HPDE6-E6E7 (cell line): ENCODE measurements at regions not wholly inside any gene's neighbourhood (a gene's known extent, or its start where the extent isn't known, plus 50 kb on each side); places are given as distances from the start of the nearest gene placed in this dataset.
A peak's percentile ranks its signal among the peaks of the same experiment; 100 is the strongest.
"Not testable (repeated sequence)": the region's sequence is repeated elsewhere in the genome, so short reads cannot be mapped to it uniquely, and the experiment has no call there.

ENCODE experiments used
- DNase-seq: peaks from one replicate; pipeline ENCODE4 v3.0.0; 2011; ENCODE audit warnings: missing footprints; ENCODE audit errors: extremely low spot score

DNA sequence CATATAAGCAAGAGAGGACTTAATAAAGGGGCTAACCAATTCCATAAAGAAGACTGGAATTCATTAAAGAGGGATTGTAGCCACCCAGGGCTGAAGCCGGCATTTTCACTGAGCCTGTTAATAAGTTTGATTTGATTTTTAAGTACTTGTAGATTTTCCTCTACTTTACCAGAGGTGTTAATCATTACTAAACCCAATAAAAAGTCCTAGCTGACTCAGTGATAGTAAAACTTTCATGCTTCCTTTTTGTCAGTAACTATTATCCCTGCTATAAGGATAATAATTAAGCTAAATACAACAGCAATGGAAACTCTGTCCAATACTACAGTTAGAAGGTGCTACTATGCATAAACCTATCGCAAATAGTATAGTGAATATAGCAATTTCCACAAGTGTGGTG lies 260.2 kb downstream of the CEMIP2 start:
- not testable (repeated sequence) for DNase-seq

GRCh38 chr9:71506821-71507220 lies 261.5 kb downstream of the CEMIP2 start:
- peak; percentile 63 for DNase-seq

- no peak for DNase-seq
Measured at GRCh38 chr9:71504636-71505035, 263.7 kb downstream of the CEMIP2 start.

DNA sequence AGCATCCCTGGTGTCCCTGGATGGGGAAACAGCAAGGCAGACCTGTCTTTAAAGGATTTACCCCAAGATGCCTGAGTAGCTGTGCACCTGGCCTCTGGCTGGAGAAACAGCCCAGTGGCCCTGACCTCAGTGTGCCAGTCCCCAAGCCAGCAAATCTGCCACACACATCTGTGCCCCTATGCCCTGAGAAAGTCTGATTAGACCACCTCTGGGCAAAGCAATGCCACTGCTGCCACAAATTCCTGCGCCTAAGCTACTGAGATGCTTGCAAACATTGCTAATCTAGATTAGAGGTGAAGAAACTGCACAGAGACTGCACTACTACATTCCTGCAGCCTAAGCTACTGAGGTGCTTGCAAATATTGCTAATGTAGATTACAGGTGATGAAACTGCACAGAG lies 269.6 kb downstream of the CEMIP2 start:
- no peak for DNase-seq

GRCh38 chr9:71490810-71491209 lies 277.5 kb downstream of the CEMIP2 start:
- DNase-seq: no peak

- DNase-seq: no peak
Measured at GRCh38 chr9:71487061-71487460, 281.3 kb downstream of the CEMIP2 start.

DNA sequence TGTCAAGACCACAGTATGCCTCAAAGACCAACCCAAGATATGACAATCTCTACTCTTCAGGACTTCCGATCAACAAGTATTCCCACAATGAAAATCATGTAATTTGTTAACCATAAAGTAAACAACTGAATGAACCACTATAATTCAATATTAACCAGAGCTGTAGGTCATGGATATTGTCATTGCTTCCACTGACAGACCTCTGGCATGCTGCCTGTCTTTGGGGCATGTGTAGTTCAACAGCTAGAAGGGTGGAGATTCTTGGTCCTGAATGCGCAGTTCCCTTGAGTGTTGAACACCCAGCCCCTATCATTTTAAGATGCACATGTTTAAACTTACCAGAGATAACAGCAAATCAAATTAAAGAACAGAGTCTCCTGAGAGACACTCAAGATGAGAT lies 283.0 kb downstream of the CEMIP2 start:
- no peak for DNase-seq

- no peak for DNase-seq
Measured at GRCh38 chr9:71483436-71483835, 284.9 kb downstream of the CEMIP2 start.

DNA sequence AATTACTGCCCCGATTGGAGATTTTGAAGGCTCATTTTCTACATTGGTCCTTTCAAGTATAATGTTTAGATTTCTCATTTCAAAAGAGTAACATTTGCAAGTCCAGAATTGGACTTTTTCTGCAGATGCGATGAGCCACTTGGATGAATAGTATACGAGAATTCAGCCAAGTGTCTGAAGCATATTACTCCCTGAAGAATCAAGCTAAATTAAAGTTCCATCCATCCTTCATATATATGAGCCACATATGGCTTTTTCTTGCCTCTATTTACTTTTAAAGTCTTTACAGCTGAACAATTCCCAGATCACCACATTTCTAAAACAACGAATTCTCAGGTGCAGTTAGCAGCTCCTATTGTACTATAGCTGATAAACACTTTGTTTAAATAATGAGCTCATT lies 288.7 kb downstream of the CEMIP2 start:
- DNase-seq: no peak

DNA sequence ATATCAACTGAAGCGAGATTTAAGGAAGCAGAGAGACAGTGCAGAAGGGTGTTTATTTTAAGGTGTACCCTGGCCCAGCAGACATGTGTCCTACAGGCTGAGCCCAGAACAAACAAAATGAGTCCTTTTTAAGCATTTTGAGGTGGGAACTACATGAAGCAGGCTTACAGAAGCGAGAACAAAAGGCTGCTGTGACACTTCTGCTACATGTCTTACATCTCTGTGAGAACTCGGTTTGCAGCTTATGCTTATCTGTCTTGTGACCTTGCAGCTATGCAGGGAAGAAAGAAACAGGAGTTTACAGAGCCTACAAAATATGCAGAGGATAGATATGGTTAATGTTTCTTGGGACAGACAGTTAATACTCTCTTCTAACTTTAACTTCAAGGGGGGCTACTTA lies 295.9 kb downstream of the CEMIP2 start:
- DNase-seq: no peak

DNA sequence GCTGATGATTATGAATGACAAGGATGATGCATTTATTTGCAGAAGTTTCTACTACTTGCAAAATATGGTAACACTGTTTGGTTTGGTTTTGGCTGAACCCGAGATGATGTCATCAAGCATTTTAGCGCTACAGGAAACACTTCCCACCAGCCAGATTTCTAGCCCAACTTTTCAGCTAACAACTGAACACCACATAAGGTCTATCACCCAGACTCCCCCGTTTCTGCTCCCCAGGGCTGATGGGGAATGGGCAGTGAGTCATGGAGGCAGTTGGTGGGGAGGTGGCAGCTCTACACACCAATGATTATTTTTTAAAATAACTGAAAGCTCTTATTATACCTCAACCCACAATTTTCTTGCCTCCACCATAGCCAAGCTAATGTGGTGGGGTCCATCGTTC lies 302.9 kb downstream of the CEMIP2 start:
- no peak for DNase-seq

DNA sequence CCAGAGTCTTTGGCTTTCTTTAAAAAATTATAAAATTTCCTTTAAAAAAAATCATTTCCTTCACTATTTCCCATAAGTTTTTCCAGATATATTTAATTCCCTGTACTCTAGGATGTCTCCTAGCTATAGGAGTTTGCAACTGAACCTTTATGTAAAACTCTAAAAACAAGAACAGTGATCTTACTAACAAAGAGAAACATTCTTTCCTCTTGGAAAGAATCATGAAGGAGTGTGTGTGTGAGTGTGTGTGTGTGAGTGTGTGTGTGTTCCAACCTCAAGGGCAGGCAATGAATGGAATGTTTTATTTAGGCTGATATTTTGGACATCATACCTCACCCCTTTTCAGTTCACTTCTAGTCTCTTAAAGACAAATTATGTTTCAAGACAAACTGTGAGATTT lies 309.2 kb downstream of the CEMIP2 start:
- no peak for DNase-seq

GRCh38 chr9:71446473-71447411 lies 321.6 kb downstream of the CEMIP2 start:
- peak; percentile 38 for DNase-seq

DNA sequence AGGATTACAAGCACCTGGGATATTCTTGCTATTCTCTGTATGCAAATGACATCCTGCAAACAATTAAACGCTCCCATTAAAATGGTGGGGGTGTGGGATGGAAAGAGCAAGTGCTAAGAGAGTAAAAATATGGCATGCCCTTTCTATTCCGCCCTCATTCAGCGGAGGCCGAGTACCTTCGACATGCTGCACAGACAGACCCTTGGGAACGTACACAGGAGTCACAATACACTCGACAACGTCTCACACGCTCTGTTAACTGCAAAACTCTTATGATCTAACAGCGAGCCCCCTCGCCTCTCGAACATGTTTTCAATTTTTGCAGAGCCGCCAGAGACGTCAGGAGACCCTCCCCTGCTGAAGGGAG lies 322.2 kb downstream of the CEMIP2 start:
- no peak for DNase-seq

GRCh38 chr9:71442937-71443336 lies 321.5 kb upstream of the TRPM3 start:
- DNase-seq: no peak

GRCh38 chr9:71441266-71441665 lies 319.8 kb upstream of the TRPM3 start:
- DNase-seq: no peak

DNA sequence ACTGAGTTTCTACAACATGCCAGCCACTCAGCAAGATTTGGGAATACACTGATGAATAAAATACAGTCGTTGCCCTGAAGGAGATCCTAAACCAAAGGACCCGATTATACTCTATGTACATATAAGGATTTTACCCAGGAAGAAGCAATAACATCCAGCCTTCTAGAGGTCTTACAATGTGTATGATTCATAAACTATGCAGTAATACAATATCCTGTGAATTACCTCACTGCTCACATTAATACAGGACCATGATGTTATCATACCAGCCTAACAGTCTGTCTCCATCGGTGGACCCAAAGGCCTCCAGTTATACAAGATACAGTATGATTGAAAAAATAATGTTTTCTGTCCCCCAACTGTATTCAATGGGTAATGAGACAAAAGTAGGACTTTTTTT lies 310.5 kb upstream of the TRPM3 start:
- DNase-seq: no peak

- not testable (repeated sequence) for DNase-seq
Measured at GRCh38 chr9:71407341-71407740, 285.9 kb upstream of the TRPM3 start.

GRCh38 chr9:71403106-71403505 lies 281.7 kb upstream of the TRPM3 start:
- no peak for DNase-seq

DNA sequence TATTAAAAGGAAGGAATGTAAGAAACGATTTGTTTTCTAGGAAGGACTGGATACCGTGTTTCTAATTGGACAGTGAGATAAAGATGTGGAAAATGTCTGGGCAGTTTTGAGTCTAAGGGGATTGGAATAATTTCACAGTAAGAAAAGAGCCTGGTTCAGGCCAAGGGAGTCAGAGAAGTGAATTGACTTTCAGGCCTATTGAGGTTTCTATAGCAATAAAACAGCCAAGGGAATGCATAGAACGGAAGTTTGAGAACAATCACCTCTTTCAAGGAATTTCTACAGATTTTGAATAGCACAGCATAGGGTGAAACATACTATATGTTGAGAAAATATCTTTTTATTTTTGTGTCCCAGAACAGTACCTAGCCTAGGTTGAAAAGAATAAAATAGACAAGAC lies 271.6 kb upstream of the TRPM3 start:
- DNase-seq: no peak

DNA sequence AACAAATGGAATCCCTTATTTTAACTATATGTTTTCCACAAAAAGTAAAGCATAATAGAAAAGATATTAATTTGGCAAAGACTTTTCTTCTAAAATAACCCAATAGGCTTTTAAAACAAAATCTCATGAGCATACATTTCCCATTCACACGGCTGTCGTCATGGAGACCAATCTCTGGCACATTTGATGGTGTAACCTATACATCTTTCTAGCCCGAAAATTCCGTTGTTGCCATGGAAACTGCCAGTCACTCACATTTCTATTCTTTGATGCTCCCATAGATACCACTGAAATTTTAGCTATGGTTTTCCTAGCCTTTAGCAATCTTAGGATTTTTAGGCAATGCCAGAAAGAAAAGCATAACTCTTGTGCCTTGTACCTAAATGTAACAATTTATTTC lies 262.9 kb upstream of the TRPM3 start:
- no peak for DNase-seq

- no peak for DNase-seq
Measured at GRCh38 chr9:71383308-71383940, 262.0 kb upstream of the TRPM3 start.

DNA sequence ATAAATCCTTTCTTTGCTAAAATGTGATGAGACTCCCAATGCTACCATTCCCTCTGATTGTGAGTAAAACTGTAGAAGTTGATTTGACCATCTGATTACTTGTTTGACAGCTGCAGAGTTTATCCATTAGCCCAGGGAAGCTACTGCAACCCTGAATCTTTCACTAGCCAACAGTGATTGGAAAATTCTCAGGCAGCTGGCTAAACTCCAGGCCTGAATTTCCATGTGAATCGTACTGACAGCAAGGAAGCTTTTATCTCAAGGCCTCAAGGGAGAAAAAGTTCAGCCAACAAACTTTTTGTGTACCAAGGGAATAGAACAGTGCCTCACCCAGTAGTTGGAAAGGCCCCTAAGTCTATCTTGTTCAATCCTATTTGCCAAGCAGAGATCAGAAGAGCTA lies 246.7 kb upstream of the TRPM3 start:
- DNase-seq: no peak
